GM21825 (cell line): ENCODE measurements at regions not wholly inside any gene's neighbourhood (a gene's known extent, or its start where the extent isn't known, plus 50 kb on each side); places are given as distances from the start of the nearest gene placed in this dataset.
"Not testable (repeated sequence)": the region's sequence is repeated elsewhere in the genome, so short reads cannot be mapped to it uniquely, and the experiment has no call there.

Experiments used
- ATAC-seq: cut with Tn5 transposase; IDR thresholded peaks from one replicate; pipeline ENCODE4 v1.9.1; 2021; ENCODE audit warnings: mild to moderate bottlenecking, moderate library complexity; ENCODE audit not compliant: unreplicated experiment

- ATAC-seq = no peak
Observed at GRCh38 chr13:87444135-87444534, 227.0 kb upstream of the SLITRK5 start.

GRCh38 chr13:87452281-87452680 is 218.9 kb upstream of the SLITRK5 start:
- no peak for ATAC-seq

- no peak for ATAC-seq
Observed at GRCh38 chr13:87453244-87453643, 217.9 kb upstream of the SLITRK5 start.

GRCh38 chr13:87459419-87459818 is 211.8 kb upstream of the SLITRK5 start:
- ATAC-seq = no peak

GRCh38 chr13:87497426-87497825 is 173.7 kb upstream of the SLITRK5 start:
- ATAC-seq = no peak

- ATAC-seq = no peak
Observed at GRCh38 chr13:87498681-87499080, 172.5 kb upstream of the SLITRK5 start.

- no peak for ATAC-seq
Observed at GRCh38 chr13:87524775-87525174, 146.4 kb upstream of the SLITRK5 start.

- no peak for ATAC-seq
Observed at GRCh38 chr13:87533776-87534175, 137.4 kb upstream of the SLITRK5 start.

- no peak for ATAC-seq
Observed at GRCh38 chr13:87535911-87536310, 135.3 kb upstream of the SLITRK5 start.

- no peak for ATAC-seq
Observed at GRCh38 chr13:87536499-87536898, 134.7 kb upstream of the SLITRK5 start.

GRCh38 chr13:87536899-87537298 is 134.3 kb upstream of the SLITRK5 start:
- no peak for ATAC-seq

- no peak for ATAC-seq
Observed at GRCh38 chr13:87537951-87538350, 133.2 kb upstream of the SLITRK5 start.

- ATAC-seq = no peak
Observed at GRCh38 chr13:87538366-87539052, 132.7 kb upstream of the SLITRK5 start.

- no peak for ATAC-seq
Observed at GRCh38 chr13:87553142-87553541, 118.0 kb upstream of the SLITRK5 start.

- ATAC-seq = no peak
Observed at GRCh38 chr13:87554045-87554444, 117.1 kb upstream of the SLITRK5 start.

GRCh38 chr13:87557788-87558187 is 113.4 kb upstream of the SLITRK5 start:
- ATAC-seq = no peak

GRCh38 chr13:87561580-87561979 is 109.6 kb upstream of the SLITRK5 start:
- ATAC-seq = not testable (repeated sequence)

GRCh38 chr13:87570669-87571068 is 100.5 kb upstream of the SLITRK5 start:
- no peak for ATAC-seq

- no peak for ATAC-seq
Observed at GRCh38 chr13:87582399-87582798, 88.8 kb upstream of the SLITRK5 start.

GRCh38 chr13:87590518-87590917 is 80.7 kb upstream of the SLITRK5 start:
- ATAC-seq = no peak

- not testable (repeated sequence) for ATAC-seq
Observed at GRCh38 chr13:87604437-87604836, 66.7 kb upstream of the SLITRK5 start.

- ATAC-seq = no peak
Observed at GRCh38 chr13:87607266-87607665, 63.9 kb upstream of the SLITRK5 start.

GRCh38 chr13:87614276-87614675 is 56.9 kb upstream of the SLITRK5 start:
- no peak for ATAC-seq
